Glomerular visceral epithelial cell (primary cell): ENCODE measurements at regions not wholly inside any gene's neighbourhood (a gene's known extent, or its start where the extent isn't known, plus 50 kb on each side); places are given as distances from the start of the nearest gene placed in this dataset.

Source experiments
- DNase-seq: peaks from one replicate; pipeline ENCODE4 v3.0.0-alpha.2; 2016; ENCODE audit errors: extremely low spot score

- no peak for DNase-seq
These were observed 378.3 kb downstream of the MTX2 start for GRCh38 chr2:176647325-176648165.

- no peak for DNase-seq
These were observed 379.6 kb downstream of the MTX2 start for GRCh38 chr2:176648700-176649297.

- DNase-seq = no peak
These were observed 381.0 kb downstream of the MTX2 start for GRCh38 chr2:176650104-176650837.

- DNase-seq = no peak
These were observed 381.8 kb downstream of the MTX2 start for GRCh38 chr2:176650838-176651555.

GRCh38 chr2:176652300-176653182 is 383.3 kb downstream of the MTX2 start:
- DNase-seq = peak; percentile 63

GRCh38 chr2:176653479-176654443 is 384.5 kb downstream of the MTX2 start:
- peak; percentile 83 for DNase-seq

- no peak for DNase-seq
These were observed 387.0 kb downstream of the MTX2 start for GRCh38 chr2:176656038-176656775.

DNA sequence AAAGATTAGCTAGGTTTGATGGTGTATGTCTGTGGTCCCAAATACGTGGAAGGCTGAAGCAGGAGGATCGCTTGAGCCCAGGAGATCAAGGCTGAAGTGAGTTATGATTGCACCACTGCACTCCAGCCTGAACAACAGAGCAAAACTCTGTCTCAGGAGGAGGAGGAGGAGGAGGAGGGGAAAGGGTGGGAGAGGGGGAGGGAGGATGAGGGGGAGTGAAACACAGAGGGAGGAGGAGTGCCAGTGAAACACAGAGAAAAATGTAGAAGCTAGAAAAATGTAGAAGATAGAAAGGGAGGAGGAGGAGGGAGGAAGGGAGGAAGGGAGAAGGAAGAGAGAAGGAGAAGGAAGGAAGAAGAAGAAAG is 387.5 kb downstream of the MTX2 start:
- DNase-seq = no peak

DNA sequence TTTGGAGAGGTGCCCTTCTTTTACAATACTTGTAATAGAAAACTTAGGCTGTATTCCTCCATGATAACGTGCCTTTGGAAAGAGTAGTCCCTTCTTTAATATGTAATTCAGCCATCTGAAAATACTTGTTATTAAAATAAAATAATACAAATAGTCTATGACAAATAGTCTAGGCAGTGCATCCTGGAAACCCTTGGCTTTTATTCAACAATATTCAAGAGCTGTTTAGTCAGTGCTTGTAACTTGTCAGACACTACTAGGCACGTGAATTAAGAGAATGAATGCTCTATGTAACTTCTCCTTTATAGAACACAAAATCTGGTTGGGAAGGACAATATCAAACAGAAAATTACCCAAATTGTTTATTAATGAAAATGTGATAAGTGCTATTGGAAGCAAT is 388.2 kb downstream of the MTX2 start:
- no peak for DNase-seq

GRCh38 chr2:176658708-176659107 is 389.5 kb downstream of the MTX2 start:
- DNase-seq = no peak

DNA sequence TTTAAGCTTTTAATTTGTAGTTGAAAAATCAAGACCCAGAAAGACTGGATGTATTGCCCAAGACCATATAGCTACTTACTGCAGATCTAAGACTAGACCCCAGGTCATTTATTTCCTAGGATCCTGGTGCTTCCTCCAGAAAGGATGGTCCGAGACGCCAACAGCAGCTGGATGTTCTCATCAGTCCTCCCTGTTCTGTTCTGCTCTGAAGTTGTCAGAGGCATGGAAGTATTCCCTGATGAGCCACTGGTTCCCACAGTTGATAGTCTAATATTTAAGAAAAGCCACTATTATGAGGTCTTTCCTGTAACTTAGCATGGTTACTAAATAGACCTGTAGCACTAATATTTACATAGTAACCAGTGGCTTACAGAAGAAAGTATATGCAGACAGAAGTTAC is 393.5 kb downstream of the MTX2 start:
- DNase-seq = no peak

GRCh38 chr2:176664478-176664877 is 395.2 kb downstream of the MTX2 start:
- DNase-seq = peak; percentile 43

DNA sequence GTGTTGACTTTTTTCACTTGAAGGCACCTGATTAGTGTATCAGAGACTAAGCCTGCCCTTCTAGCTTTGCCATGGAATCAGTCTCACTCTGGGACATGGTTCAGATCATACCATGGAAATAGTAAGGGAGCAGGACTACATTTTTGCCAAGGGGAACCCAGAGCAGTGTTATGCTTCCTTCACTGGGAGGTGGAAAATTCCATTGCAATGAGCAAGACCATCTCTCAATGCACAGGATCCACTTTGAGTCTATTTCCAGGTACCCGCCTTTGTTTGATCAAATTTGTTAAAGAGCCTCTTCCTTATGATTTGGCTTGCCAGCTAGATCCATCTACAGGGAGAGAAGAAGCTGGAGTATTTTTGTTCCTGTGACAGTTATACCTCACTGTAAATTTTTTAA is 395.8 kb downstream of the MTX2 start:
- peak; percentile 31 for DNase-seq

DNA sequence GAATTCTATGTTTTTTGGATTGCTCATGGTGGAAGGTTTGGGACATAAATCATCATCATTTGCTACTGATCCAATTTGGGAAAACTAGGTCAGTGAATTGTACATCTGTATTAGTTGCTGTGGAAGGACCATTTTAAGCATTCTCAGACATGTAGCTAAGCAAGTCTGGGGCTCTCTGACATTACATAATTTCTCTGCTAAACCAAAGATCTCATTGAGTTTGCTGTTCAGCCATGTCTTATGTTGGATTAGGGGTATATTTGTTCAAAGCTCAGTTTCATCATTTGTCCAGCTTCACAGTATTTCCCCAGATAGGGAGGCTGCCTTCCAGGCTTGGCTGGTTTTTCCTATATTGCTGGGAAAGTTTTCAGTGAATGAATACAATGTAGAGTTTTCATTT is 399.7 kb downstream of the MTX2 start:
- no peak for DNase-seq

- no peak for DNase-seq
These were observed 400.3 kb downstream of the MTX2 start for GRCh38 chr2:176669398-176670174.

GRCh38 chr2:176675271-176675949 is 406.2 kb downstream of the MTX2 start:
- no peak for DNase-seq

- DNase-seq = no peak
These were observed 408.6 kb downstream of the MTX2 start for GRCh38 chr2:176677746-176678265.

GRCh38 chr2:176678571-176678970 is 409.3 kb downstream of the MTX2 start:
- DNase-seq = no peak
